ENCODE measurements at regions not wholly inside any gene's neighbourhood (a gene's known extent, or its start where the extent isn't known, plus 50 kb on each side); places are given as distances from the start of the nearest gene placed in this dataset.
"Not testable (repeated sequence)": the region's sequence is repeated elsewhere in the genome, so short reads cannot be mapped to it uniquely, and the experiment has no call there.

- DNase-seq = no peak
Observed at GRCh38 chr6:10174761-10175160, 240.1 kb downstream of the TFAP2A start.

- DNase-seq = no peak
Observed at GRCh38 chr6:10174056-10174455, 240.8 kb downstream of the TFAP2A start.

GRCh38 chr6:10171706-10172105 is 243.2 kb downstream of the TFAP2A start:
- DNase-seq = not testable (repeated sequence)

- DNase-seq = no peak
Observed at GRCh38 chr6:10170816-10171215, 244.1 kb downstream of the TFAP2A start.

GRCh38 chr6:10166031-10166430 is 248.8 kb downstream of the TFAP2A start:
- DNase-seq = no peak

GRCh38 chr6:10163203-10163962 is 251.5 kb downstream of the TFAP2A start:
- DNase-seq = no peak

- DNase-seq = no peak
Observed at GRCh38 chr6:10156875-10157274, 258.0 kb downstream of the TFAP2A start.

GRCh38 chr6:10154251-10154650 is 260.6 kb downstream of the TFAP2A start:
- DNase-seq = no peak

- DNase-seq = no peak
Observed at GRCh38 chr6:10151144-10151915, 263.5 kb downstream of the TFAP2A start.

GRCh38 chr6:10149603-10150002 is 265.3 kb downstream of the TFAP2A start:
- no peak for DNase-seq

- peak in 1 of 2 donors; percentile 18 for DNase-seq
Observed at GRCh38 chr6:10146715-10147451, 268.0 kb downstream of the TFAP2A start.

GRCh38 chr6:10144772-10145171 is 270.1 kb downstream of the TFAP2A start:
- DNase-seq = no peak

GRCh38 chr6:10141746-10142443 is 273.0 kb downstream of the TFAP2A start:
- DNase-seq = no peak

GRCh38 chr6:10140824-10141223 is 274.1 kb downstream of the TFAP2A start:
- no peak for DNase-seq

GRCh38 chr6:10140136-10140535 is 274.7 kb downstream of the TFAP2A start:
- no peak for DNase-seq

- no peak for DNase-seq
Observed at GRCh38 chr6:10138917-10139316, 276.0 kb downstream of the TFAP2A start.

GRCh38 chr6:10136636-10137035 is 278.2 kb downstream of the TFAP2A start:
- DNase-seq = no peak

GRCh38 chr6:10134185-10134584 is 280.7 kb downstream of the TFAP2A start:
- DNase-seq = not testable (repeated sequence)

GRCh38 chr6:10128721-10129120 is 286.2 kb downstream of the TFAP2A start:
- no peak for DNase-seq

- DNase-seq = no peak
Observed at GRCh38 chr6:10122164-10122563, 292.7 kb downstream of the TFAP2A start.

- no peak for DNase-seq
Observed at GRCh38 chr6:10112871-10113549, 301.9 kb downstream of the TFAP2A start.

GRCh38 chr6:10111975-10112374 is 302.9 kb downstream of the TFAP2A start:
- no peak for DNase-seq

Measured in CD4-positive, alpha-beta T cell treated with Interleukin-1 beta for 1 hour (primary cell).